Adrenal gland (tissue), 9 donors: ENCODE measurements at regions not wholly inside any gene's neighbourhood (a gene's known extent, or its start where the extent isn't known, plus 50 kb on each side); places are given as distances from the start of the nearest gene placed in this dataset.
"Not testable (repeated sequence)": the region's sequence is repeated elsewhere in the genome, so short reads cannot be mapped to it uniquely, and the experiment has no call there.

Source experiments
- DNase-seq, 7 donors: peaks; one replicate each; pipeline ENCODE4 v3.0.0-alpha.2; 2019 to 2020
- H3K27ac ChIP-seq, 5 donors: fragments of 200-600 bp; sonication (generic) in 4 of 5; 1 replicate in 3 of 5; 2 replicates in 2 of 5; pipeline versions ENCODE4 v1.5.1 to v1.8.0; 2016 to 2020; ENCODE audit warnings: mild to moderate bottlenecking in 1 of 5
- H3K27me3 ChIP-seq: fragments of 200-600 bp; 2 replicates; pipeline ENCODE4 v1.8.0; 2021
- H3K36me3 ChIP-seq, 2 donors: fragments of 200-600 bp; replicated peaks in 1 of 2; 1 replicate in 1 of 2; 2 replicates in 1 of 2; pipeline versions ENCODE4 v1.5.1 to v1.8.0; 2018 to 2022
- H3K4me1 ChIP-seq, 2 donors: fragments of 200-600 bp; replicated peaks in 1 of 2; 1 replicate in 1 of 2; 2 replicates in 1 of 2; pipeline versions ENCODE4 v1.5.1 to v1.8.0; 2018 to 2021
- H3K4me3 ChIP-seq, 4 donors: fragments of 200-600 bp; sonication (generic) in 3 of 4; one replicate each; pipeline ENCODE4 v1.5.1; 2016 to 2018
- H3K9me3 ChIP-seq, 3 donors: fragments of 200-600 bp; sonication (generic) in 1 of 3; replicated peaks in 1 of 3; 1 replicate in 2 of 3; 2 replicates in 1 of 3; pipeline versions ENCODE4 v1.5.1 to v1.8.0; 2016 to 2021
- POLR2A ChIP-seq, 2 donors: fragments of 450-650 bp; IDR thresholded peaks; one replicate each; pipeline ENCODE4 v1.6.1; 2017; ENCODE audit warnings: antibody characterized with exemption in 2 of 2, mild to moderate bottlenecking in 2 of 2, moderate library complexity in 1 of 2
- WGBS, 4 donors: extraction: QIAGEN DNeasy Blood & Tissue Kit in 2 of 4; methylation state at CpG; one replicate each; pipeline versions ENCODE4 v1.1.5 to v1.1.7; 2013 to 2017; 5-methylcytosine and 5-hydroxymethylcytosine counted together
- intact Hi-C, 2 donors: fragments of 100-400 bp; cut with DNase I; formaldehyde crosslinking; loops; one replicate each; pipeline versions ENCODE4 v1.14.1 to v1.15.0; 2022 to 2023
- TF ChIP-seq, protein P1 (sequence below), 6 experiments: fragments of 450-650 bp in 4 of 6; fragments of 200-600 bp in 2 of 6; sonication (generic) in 1 of 6; IDR thresholded peaks; 1 replicate in 5 of 6; 2 replicates in 1 of 6; pipeline versions ENCODE4 v1.5.1 to v1.8.0; 2016 to 2021; ENCODE audit warnings: antibody characterized with exemption in 6 of 6, mild to moderate bottlenecking in 2 of 6, moderate library complexity in 1 of 6
- donor health status: healthy with polysubstance abuse.
- donor health status: Bipolar disorder and iron deficiency.
- donor health status: DM: yes; HTN: yes; CAD: no.
- donor health status: DM: no; HTN: no; CAD: no.
- donor health status: DM: no; HTN: no; CAD: no.

DNA sequence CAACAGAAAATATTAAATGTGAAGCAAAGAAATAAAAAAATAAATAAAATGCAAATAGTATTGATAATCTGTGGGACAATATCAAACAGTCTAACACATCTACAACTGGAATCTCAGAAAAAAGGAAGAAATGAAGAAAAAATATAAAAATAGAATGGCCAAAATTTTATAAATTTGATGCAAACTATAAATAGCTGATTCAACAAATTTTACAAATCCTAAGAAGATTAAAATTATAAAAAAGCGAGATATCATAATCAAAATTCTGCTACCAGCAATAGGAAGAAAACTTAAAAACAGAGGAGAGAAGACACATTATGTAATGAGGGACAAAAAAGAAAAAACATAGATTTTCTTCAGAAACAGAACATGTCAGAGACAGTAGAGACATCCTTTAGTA is 129.2 kb upstream of the IRX1 start:
- Histone ChIP-seq H3K4me1 (no peaks in the 10 kb centered on the region), H3K27ac (no peak overlapping the region), H3K27me3 (no peaks in the 10 kb centered on the region), H3K36me3 (no peaks in the 10 kb centered on the region), H3K9me3 (peaks cover 0 to 4% (median 0%) of the 10 kb centered on the region in 3 donors), H3K4me3 (no peak overlapping the region)
- no peak for DNase-seq
- WGBS, 4 donors: 62 to 80% (median 74%) methylated on average over 1 of the region's 1 CpG
- TF ChIP-seq POLR2A (IDR thresholded peaks at IDR 0.05): no peak
- TF ChIP-seq, protein P1, sequence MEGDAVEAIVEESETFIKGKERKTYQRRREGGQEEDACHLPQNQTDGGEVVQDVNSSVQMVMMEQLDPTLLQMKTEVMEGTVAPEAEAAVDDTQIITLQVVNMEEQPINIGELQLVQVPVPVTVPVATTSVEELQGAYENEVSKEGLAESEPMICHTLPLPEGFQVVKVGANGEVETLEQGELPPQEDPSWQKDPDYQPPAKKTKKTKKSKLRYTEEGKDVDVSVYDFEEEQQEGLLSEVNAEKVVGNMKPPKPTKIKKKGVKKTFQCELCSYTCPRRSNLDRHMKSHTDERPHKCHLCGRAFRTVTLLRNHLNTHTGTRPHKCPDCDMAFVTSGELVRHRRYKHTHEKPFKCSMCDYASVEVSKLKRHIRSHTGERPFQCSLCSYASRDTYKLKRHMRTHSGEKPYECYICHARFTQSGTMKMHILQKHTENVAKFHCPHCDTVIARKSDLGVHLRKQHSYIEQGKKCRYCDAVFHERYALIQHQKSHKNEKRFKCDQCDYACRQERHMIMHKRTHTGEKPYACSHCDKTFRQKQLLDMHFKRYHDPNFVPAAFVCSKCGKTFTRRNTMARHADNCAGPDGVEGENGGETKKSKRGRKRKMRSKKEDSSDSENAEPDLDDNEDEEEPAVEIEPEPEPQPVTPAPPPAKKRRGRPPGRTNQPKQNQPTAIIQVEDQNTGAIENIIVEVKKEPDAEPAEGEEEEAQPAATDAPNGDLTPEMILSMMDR (IDR thresholded peaks at IDR 0.05): no peak
- intact Hi-C loops: no loop called here

DNA sequence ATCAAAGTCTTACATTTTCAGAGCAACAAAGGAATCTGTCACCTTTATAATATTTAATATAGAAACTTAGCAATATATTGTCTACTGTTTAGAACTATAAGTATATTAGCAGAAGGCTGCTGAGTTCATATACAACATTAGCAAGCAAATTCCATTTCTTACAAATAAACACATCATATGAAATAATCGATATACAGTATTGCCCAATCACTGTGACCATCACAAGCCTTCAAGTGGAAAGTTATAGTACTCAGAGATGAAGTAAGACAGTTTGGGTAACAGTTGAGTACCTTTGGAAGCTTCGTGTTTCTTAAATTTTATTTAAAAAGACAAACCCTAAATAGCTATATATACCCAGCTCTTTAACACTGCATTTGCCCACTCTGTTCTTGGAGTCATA is 135.2 kb upstream of the IRX1 start:
- TF ChIP-seq, protein P1 (IDR thresholded peaks at IDR 0.05): no peak
- no peak for TF ChIP-seq POLR2A (IDR thresholded peaks at IDR 0.05)
- DNase-seq: no peak
- H3K4me1 ChIP-seq: no peaks in the 10 kb centered on the region
- no peak overlapping the region for H3K27ac ChIP-seq
- H3K9me3 ChIP-seq: no peaks in the 10 kb centered on the region
- H3K36me3 ChIP-seq: no peaks in the 10 kb centered on the region
- intact Hi-C loops: no loop called here
- H3K4me3 ChIP-seq: no peak overlapping the region
- WGBS, 4 donors: 58 to 76% (median 70%) methylated on average over 2 of the region's 2 CpGs
- no peaks in the 10 kb centered on the region for H3K27me3 ChIP-seq

DNA sequence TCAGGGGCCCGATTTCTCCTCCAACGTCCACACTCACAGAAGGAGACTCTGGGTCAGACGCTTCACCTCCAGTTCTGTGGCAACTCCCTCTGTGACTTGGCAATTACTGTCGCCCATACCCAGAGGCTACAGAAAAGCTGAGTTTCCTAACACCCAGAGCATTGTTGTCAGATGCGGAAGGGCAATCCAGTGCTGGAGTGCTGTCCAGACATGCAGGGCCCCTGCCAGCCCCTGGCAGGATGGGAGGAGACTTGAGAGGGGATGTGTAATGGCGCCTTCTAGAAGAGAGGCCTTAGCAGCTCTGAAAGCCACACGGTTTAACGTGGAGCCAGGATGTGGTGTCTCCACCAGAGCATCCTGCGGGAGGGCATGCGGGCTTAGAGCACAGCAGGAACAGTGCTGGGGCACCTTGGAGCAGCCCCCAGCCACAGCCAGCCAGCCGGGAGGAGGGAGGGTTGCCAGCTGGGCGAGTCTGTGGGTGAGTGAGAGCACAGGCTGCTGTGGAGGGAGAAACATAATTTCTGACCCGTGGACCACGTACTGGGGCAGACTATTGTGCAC is 139.4 kb upstream of the IRX1 start:
- H3K36me3 ChIP-seq: no peaks in the 10 kb centered on the region
- 62 to 65% (median 64%) methylated on average over 13 to 14 of the region's 14 CpGs for WGBS, 4 donors
- intact Hi-C loops: no loop called here
- no peaks in the 10 kb centered on the region for H3K4me1 ChIP-seq
- H3K27ac ChIP-seq: no peak overlapping the region
- H3K9me3 ChIP-seq: no peaks in the 10 kb centered on the region
- no peak for TF ChIP-seq POLR2A (IDR thresholded peaks at IDR 0.05)
- TF ChIP-seq, protein P1 (IDR thresholded peaks at IDR 0.05): no peak
- DNase-seq: no peak
- no peak overlapping the region for H3K4me3 ChIP-seq
- H3K27me3 ChIP-seq: no peaks in the 10 kb centered on the region

DNA sequence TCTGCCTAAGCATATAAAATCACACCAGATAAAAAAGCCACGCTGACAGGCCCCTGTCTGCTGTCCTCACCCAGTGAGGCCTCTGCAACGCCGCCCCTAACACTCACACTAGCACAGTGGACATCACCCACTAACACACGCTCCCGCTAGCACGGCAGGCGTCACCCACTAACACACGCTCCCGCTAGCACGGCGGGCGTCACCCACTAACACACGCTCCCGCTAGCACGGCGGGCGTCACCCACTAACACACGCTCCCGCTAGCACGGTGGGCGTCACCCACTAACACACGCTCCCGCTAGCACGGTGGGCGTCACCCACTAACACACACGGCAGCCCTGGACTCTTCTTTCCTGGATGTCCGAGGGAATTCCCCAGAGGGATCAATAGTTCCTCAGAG is 141.6 kb upstream of the IRX1 start:
- not testable (repeated sequence) for H3K36me3 ChIP-seq, DNase-seq
- 88 to 96% (median 89%) methylated on average over 17 to 27 of the region's 27 CpGs for WGBS, 4 donors

DNA sequence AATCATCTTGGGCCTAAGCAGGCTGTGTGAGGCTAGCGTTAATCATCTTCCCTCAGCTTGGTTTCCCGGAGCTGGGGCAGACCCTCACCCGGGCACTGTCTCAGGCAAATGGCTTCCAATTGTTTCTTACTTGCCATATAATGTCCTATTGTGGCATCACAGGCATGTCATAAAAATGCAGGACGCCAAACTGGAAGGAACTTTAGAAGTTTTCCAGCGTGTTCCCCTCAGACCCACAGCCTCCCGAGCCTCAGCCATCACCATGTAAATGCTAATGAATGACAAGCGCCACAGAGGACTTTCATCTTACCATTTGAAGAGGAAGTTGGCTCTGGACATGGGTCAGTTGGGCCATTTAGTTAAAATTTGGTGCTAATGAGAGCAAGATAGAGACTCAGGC is 143.0 kb upstream of the IRX1 start:
- DNase-seq: no peak
- intact Hi-C loops: no loop called here
- H3K27ac ChIP-seq: no peak overlapping the region
- no peaks in the 10 kb centered on the region for H3K27me3 ChIP-seq
- no peak overlapping the region for H3K4me3 ChIP-seq
- 77 to 87% (median 78%) methylated on average over 6 to 7 of the region's 7 CpGs for WGBS, 4 donors
- H3K9me3 ChIP-seq: no peaks in the 10 kb centered on the region
- TF ChIP-seq POLR2A (IDR thresholded peaks at IDR 0.05): no peak
- TF ChIP-seq, protein P1 (IDR thresholded peaks at IDR 0.05): no peak
- no peaks in the 10 kb centered on the region for H3K36me3 ChIP-seq
- no peaks in the 10 kb centered on the region for H3K4me1 ChIP-seq

More for the DNA sequence above, 141.6 kb upstream of the IRX1 start:
- H3K27me3 ChIP-seq, H3K27ac ChIP-seq, H3K4me3 ChIP-seq, H3K4me1 ChIP-seq, intact Hi-C loops, H3K9me3 ChIP-seq: not testable (repeated sequence)
